ENCODE measurements at regions not wholly inside any gene's neighbourhood (a gene's known extent, or its start where the extent isn't known, plus 50 kb on each side); places are given as distances from the start of the nearest gene placed in this dataset.

DNA sequence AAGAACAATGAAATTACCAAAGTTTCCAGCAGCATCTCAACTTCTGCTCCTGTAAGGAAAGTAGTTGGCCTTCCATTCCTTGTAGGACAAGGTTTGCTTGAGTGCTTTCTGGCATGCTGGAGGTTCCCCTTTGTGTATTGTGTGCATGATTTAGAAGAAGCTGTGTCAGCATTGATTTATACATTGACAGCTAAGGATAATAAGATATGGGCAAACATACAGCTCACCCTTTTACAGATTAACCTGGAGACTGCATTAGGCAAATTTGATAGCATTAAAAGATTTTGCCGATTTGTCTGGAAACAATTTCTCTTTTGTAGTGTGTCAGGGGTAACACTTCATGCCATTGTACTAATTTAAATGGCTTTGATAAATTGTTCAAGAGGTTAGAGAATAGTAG, 221.8 kb upstream of the PACRGL start (continued):
- TF ChIP-seq, protein P1, sequence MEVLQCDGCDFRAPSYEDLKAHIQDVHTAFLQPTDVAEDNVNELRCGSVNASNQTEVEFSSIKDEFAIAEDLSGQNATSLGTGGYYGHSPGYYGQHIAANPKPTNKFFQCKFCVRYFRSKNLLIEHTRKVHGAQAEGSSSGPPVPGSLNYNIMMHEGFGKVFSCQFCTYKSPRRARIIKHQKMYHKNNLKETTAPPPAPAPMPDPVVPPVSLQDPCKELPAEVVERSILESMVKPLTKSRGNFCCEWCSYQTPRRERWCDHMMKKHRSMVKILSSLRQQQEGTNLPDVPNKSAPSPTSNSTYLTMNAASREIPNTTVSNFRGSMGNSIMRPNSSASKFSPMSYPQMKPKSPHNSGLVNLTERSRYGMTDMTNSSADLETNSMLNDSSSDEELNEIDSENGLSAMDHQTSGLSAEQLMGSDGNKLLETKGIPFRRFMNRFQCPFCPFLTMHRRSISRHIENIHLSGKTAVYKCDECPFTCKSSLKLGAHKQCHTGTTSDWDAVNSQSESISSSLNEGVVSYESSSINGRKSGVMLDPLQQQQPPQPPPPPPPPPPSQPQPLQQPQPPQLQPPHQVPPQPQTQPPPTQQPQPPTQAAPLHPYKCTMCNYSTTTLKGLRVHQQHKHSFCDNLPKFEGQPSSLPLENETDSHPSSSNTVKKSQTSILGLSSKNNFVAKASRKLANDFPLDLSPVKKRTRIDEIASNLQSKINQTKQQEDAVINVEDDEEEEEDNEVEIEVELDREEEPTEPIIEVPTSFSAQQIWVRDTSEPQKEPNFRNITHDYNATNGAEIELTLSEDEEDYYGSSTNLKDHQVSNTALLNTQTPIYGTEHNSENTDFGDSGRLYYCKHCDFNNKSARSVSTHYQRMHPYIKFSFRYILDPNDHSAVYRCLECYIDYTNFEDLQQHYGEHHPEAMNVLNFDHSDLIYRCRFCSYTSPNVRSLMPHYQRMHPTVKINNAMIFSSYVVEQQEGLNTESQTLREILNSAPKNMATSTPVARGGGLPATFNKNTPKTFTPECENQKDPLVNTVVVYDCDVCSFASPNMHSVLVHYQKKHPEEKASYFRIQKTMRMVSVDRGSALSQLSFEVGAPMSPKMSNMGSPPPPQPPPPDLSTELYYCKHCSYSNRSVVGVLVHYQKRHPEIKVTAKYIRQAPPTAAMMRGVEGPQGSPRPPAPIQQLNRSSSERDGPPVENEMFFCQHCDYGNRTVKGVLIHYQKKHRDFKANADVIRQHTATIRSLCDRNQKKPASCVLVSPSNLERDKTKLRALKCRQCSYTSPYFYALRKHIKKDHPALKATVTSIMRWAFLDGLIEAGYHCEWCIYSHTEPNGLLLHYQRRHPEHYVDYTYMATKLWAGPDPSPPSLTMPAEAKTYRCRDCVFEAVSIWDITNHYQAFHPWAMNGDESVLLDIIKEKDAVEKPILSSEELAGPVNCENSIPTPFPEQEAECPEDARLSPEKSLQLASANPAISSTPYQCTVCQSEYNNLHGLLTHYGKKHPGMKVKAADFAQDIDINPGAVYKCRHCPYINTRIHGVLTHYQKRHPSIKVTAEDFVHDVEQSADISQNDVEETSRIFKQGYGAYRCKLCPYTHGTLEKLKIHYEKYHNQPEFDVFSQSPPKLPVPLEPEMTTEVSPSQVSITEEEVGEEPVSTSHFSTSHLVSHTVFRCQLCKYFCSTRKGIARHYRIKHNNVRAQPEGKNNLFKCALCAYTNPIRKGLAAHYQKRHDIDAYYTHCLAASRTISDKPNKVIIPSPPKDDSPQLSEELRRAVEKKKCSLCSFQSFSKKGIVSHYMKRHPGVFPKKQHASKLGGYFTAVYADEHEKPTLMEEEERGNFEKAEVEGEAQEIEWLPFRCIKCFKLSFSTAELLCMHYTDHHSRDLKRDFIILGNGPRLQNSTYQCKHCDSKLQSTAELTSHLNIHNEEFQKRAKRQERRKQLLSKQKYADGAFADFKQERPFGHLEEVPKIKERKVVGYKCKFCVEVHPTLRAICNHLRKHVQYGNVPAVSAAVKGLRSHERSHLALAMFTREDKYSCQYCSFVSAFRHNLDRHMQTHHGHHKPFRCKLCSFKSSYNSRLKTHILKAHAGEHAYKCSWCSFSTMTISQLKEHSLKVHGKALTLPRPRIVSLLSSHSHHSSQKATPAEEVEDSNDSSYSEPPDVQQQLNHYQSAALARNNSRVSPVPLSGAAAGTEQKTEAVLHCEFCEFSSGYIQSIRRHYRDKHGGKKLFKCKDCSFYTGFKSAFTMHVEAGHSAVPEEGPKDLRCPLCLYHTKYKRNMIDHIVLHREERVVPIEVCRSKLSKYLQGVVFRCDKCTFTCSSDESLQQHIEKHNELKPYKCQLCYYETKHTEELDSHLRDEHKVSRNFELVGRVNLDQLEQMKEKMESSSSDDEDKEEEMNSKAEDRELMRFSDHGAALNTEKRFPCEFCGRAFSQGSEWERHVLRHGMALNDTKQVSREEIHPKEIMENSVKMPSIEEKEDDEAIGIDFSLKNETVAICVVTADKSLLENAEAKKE (CRISPR knock-in tag; IDR thresholded peaks at IDR 0.05) = no peak
- TF ChIP-seq, protein P2, sequence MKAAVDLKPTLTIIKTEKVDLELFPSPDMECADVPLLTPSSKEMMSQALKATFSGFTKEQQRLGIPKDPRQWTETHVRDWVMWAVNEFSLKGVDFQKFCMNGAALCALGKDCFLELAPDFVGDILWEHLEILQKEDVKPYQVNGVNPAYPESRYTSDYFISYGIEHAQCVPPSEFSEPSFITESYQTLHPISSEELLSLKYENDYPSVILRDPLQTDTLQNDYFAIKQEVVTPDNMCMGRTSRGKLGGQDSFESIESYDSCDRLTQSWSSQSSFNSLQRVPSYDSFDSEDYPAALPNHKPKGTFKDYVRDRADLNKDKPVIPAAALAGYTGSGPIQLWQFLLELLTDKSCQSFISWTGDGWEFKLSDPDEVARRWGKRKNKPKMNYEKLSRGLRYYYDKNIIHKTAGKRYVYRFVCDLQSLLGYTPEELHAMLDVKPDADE (IDR thresholded peaks at IDR 0.05) = no peak
- TF ChIP-seq, protein P3, sequence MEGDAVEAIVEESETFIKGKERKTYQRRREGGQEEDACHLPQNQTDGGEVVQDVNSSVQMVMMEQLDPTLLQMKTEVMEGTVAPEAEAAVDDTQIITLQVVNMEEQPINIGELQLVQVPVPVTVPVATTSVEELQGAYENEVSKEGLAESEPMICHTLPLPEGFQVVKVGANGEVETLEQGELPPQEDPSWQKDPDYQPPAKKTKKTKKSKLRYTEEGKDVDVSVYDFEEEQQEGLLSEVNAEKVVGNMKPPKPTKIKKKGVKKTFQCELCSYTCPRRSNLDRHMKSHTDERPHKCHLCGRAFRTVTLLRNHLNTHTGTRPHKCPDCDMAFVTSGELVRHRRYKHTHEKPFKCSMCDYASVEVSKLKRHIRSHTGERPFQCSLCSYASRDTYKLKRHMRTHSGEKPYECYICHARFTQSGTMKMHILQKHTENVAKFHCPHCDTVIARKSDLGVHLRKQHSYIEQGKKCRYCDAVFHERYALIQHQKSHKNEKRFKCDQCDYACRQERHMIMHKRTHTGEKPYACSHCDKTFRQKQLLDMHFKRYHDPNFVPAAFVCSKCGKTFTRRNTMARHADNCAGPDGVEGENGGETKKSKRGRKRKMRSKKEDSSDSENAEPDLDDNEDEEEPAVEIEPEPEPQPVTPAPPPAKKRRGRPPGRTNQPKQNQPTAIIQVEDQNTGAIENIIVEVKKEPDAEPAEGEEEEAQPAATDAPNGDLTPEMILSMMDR (conservative IDR thresholded peaks at IDR 0.05; ENCODE audit: low read depth in 2 of 2) = no peak
- no peak for TF ChIP-seq ZNF331 (CRISPR knock-in tag; IDR thresholded peaks at IDR 0.05; ENCODE audit: low read depth)

DNA sequence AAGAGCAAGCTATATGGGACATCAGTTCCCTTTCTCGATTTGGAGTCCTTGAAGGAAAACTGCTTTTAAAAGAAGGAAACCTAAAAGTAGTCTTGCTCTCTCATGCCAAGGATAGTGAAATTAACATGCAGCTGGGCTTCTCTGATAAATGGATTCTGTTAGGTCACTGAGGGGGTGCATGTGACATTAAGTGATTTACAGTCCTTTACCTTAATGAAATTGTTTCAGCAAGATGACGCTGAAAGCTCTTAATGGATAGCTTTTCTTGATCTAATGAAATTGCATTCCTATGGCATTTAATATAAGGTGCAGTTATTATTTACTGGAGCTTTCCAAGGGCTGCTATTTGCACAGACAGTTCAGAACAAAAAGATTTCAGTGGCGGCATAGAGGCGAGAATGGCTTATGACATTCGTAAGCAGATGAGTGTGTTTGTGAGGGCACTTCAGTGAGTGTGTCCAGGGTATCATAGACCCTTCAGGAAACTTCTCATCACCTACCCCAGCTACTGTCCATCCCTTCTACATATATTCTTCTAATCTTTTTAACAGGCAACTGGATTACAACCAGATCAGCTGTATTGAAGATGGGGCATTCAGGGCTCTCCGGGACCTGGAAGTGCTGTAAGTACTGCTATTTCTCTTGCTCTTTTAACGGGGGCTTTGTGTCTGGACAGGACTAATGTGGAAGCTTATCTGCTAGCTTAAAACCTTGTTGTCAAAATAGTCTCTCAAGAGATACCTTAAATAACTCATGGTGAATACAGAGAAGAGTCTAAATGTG, 219.9 kb upstream of the PACRGL start:
- no peaks in the 10 kb centered on the region for H4K20me1 ChIP-seq (replicated peaks; ENCODE audit: insufficient read depth)
- no peak overlapping the region for H3K4me2 ChIP-seq
- no peaks in the 10 kb centered on the region for H3K27me3 ChIP-seq (ENCODE audit: insufficient read depth)
- Mint-ChIP-seq H3K9me3 (no peaks in the 10 kb centered on the region), H3K27ac (no peak overlapping the region), H3K4me1 (no peaks in the 10 kb centered on the region; the same call in 2 of the 3 replicates), H3K27me3 (ENCODE audit: insufficient read depth, low read depth, poor library complexity) (no peaks in the 10 kb centered on the region), H3K36me3 (ENCODE audit: low read depth) (no peaks in the 10 kb centered on the region), H3K4me3 (no peak overlapping the region)
- no peaks in the 10 kb centered on the region for H3K4me1 ChIP-seq (ENCODE audit: insufficient read depth)
- no peak overlapping the region for H3K4me3 ChIP-seq
- H3K9me2 ChIP-seq (ENCODE audit: insufficient read depth) = no peaks in the 10 kb centered on the region
- H3K79me2 ChIP-seq (replicated peaks; ENCODE audit: insufficient read depth) = no peaks in the 10 kb centered on the region
- H2AFZ ChIP-seq = no peak overlapping the region
- H3K36me3 ChIP-seq (ENCODE audit: insufficient read depth) = no peaks in the 10 kb centered on the region
- H3K27ac ChIP-seq (ENCODE audit: low read depth) = no peak overlapping the region
- ATAC-seq = no peak
- DNase-seq (ENCODE audit: low spot score) = no peak
- no peaks in the 10 kb centered on the region for H3F3A ChIP-seq (replicated peaks; ENCODE audit: low read depth)
- TF ChIP-seq NANOG (IDR thresholded peaks at IDR 0.05; ENCODE audit: borderline replicate concordance) = no peak
- TF ChIP-seq ZNF114 (CRISPR knock-in tag; IDR thresholded peaks at IDR 0.05) = no peak
- TF ChIP-seq EZH2 (IDR thresholded peaks at IDR 0.05; ENCODE audit: low read depth, unreplicated experiment) = no peak
- TF ChIP-seq, protein P3 (conservative IDR thresholded peaks at IDR 0.05; ENCODE audit: low read depth in 2 of 2) = no peak
- no peak for TF ChIP-seq EZH2phosphoT487 (IDR thresholded peaks at IDR 0.05; ENCODE audit: unreplicated experiment)
- TF ChIP-seq POLR2AphosphoS5 (IDR thresholded peaks at IDR 0.05; ENCODE audit: low read depth) = no peak
- no peak for TF ChIP-seq STAT1 (IDR thresholded peaks at IDR 0.05; ENCODE audit: unreplicated experiment)

Measured in GM23338 (cell line).